Liver (tissue), 3 donors: ENCODE measurements at regions not wholly inside any gene's neighbourhood (a gene's known extent, or its start where the extent isn't known, plus 50 kb on each side); places are given as distances from the start of the nearest gene placed in this dataset.

ENCODE experiments used
- CTCF ChIP-seq: fragments of 150-350 bp; IDR thresholded peaks from 2 replicates; pipeline ENCODE4 v1.5.1; 2017; ENCODE audit warnings: improper control_type of control experiment, low read depth, low read length; ENCODE audit not compliant: missing input control
- JUND ChIP-seq, 2 donors: IDR thresholded peaks; 2 replicates each; pipeline ENCODE4 v1.6.1; 2016; ENCODE audit warnings: antibody characterized with exemption in 2 of 2
- MAX ChIP-seq: IDR thresholded peaks from 2 replicates; pipeline ENCODE4 v1.6.1; 2016; ENCODE audit warnings: antibody characterized with exemption
- RAD21 ChIP-seq, 2 donors: IDR thresholded peaks; 2 replicates each; pipeline ENCODE4 v1.6.1; 2016; ENCODE audit warnings: antibody characterized with exemption in 2 of 2, mild to moderate bottlenecking in 2 of 2
- TAF1 ChIP-seq: conservative IDR thresholded peaks from 2 replicates; pipeline ENCODE4 v1.6.1; 2016; ENCODE audit warnings: antibody characterized with exemption, mild to moderate bottlenecking
- TF ChIP-seq, protein P1 (sequence below): IDR thresholded peaks from 2 replicates; pipeline ENCODE4 v1.6.1; 2016; ENCODE audit warnings: antibody characterized with exemption, mild to moderate bottlenecking
- donor health status: healthy.
- donor health status: healthy.

DNA sequence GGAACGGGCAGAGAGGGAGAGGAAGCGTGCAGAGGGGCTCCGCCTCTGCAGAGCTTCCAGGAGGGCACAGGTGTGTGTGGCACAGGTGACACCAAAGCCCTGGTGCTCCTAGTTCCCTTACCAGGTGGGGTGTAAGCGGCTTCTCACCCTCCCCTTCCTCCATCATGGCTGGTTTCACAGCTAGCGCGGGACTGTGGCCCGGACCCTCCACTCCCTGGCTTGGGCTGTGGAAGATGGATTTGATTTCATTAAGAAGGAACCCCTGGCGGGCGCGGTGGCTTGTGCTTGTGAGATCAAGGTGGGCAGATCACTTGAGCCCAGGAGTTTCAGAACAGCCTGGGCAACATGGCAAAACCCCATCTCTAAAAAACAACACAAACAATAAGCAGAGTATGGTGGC, 241.2 kb upstream of the GSE1 start:
- TF ChIP-seq CTCF, result no peak
- TF ChIP-seq, protein P1, sequence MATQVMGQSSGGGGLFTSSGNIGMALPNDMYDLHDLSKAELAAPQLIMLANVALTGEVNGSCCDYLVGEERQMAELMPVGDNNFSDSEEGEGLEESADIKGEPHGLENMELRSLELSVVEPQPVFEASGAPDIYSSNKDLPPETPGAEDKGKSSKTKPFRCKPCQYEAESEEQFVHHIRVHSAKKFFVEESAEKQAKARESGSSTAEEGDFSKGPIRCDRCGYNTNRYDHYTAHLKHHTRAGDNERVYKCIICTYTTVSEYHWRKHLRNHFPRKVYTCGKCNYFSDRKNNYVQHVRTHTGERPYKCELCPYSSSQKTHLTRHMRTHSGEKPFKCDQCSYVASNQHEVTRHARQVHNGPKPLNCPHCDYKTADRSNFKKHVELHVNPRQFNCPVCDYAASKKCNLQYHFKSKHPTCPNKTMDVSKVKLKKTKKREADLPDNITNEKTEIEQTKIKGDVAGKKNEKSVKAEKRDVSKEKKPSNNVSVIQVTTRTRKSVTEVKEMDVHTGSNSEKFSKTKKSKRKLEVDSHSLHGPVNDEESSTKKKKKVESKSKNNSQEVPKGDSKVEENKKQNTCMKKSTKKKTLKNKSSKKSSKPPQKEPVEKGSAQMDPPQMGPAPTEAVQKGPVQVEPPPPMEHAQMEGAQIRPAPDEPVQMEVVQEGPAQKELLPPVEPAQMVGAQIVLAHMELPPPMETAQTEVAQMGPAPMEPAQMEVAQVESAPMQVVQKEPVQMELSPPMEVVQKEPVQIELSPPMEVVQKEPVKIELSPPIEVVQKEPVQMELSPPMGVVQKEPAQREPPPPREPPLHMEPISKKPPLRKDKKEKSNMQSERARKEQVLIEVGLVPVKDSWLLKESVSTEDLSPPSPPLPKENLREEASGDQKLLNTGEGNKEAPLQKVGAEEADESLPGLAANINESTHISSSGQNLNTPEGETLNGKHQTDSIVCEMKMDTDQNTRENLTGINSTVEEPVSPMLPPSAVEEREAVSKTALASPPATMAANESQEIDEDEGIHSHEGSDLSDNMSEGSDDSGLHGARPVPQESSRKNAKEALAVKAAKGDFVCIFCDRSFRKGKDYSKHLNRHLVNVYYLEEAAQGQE, result no peak
- TF ChIP-seq TAF1, result no peak
- no peak for TF ChIP-seq RAD21 (IDR thresholded peaks at IDR 0.05)
- TF ChIP-seq JUND (IDR thresholded peaks at IDR 0.05), result no peak
- TF ChIP-seq MAX, result no peak
